ENCODE measurements at regions not wholly inside any gene's neighbourhood (a gene's known extent, or its start where the extent isn't known, plus 50 kb on each side); places are given as distances from the start of the nearest gene placed in this dataset.

GRCh38 chr11:70712471-70712870, 314.1 kb downstream of the CTTN start:
- DNase-seq: no peak

GRCh38 chr11:70713086-70713835, 314.9 kb downstream of the CTTN start:
- no peak for DNase-seq

- DNase-seq: no peak
Observed at GRCh38 chr11:70713988-70714665, 315.8 kb downstream of the CTTN start.

GRCh38 chr11:70715166-70715951, 317.0 kb downstream of the CTTN start:
- no peak for DNase-seq

- DNase-seq: no peak
Observed at GRCh38 chr11:70716216-70716615, 317.9 kb downstream of the CTTN start.

GRCh38 chr11:70716986-70717775, 318.9 kb downstream of the CTTN start:
- no peak for DNase-seq

GRCh38 chr11:70717936-70718595, 319.7 kb downstream of the CTTN start:
- DNase-seq: no peak

GRCh38 chr11:70719516-70719915, 321.2 kb downstream of the CTTN start:
- DNase-seq: no peak

- no peak for DNase-seq
Observed at GRCh38 chr11:70720281-70720680, 322.0 kb downstream of the CTTN start.

GRCh38 chr11:70721006-70721405, 322.7 kb downstream of the CTTN start:
- no peak for DNase-seq

- no peak for DNase-seq
Observed at GRCh38 chr11:70725278-70725677, 326.9 kb downstream of the CTTN start.

- DNase-seq: no peak
Observed at GRCh38 chr11:70725739-70726138, 327.4 kb downstream of the CTTN start.

GRCh38 chr11:70727021-70727420, 328.7 kb downstream of the CTTN start:
- DNase-seq: no peak

- no peak for DNase-seq
Observed at GRCh38 chr11:70727899-70728620, 329.7 kb downstream of the CTTN start.

GRCh38 chr11:70729949-70730348, 331.6 kb downstream of the CTTN start:
- no peak for DNase-seq

GRCh38 chr11:70730411-70730810, 332.1 kb downstream of the CTTN start:
- DNase-seq: no peak

- DNase-seq: no peak
Observed at GRCh38 chr11:70731271-70732022, 333.1 kb downstream of the CTTN start.

- DNase-seq: no peak
Observed at GRCh38 chr11:70732023-70732880, 333.9 kb downstream of the CTTN start.

GRCh38 chr11:70732881-70733196, 334.5 kb downstream of the CTTN start:
- no peak for DNase-seq
